Activated T-helper 2 cell treated with anti-CD3 and anti-CD28 coated beads, Interferon-gamma antibody, Interleukin-2, Interleukin-4, amounts not matched to agents 10 μg/mL and 5 μg/mL and 100 μg/mL, durations not matched to agents 14 hours and 24 hours and 36 hours (primary cell): ENCODE measurements at regions not wholly inside any gene's neighbourhood (a gene's known extent, or its start where the extent isn't known, plus 50 kb on each side); places are given as distances from the start of the nearest gene placed in this dataset.
"Not testable (repeated sequence)": the region's sequence is repeated elsewhere in the genome, so short reads cannot be mapped to it uniquely, and the experiment has no call there.

Source experiments
- DNase-seq: peaks from one replicate; pipeline ENCODE4 v3.0.0; 2021; ENCODE audit warnings: low spot score
- H3K27ac Mint-ChIP-seq: one replicate; pipeline ENCODE4 v1.8.0; 2021; ENCODE audit warnings: mixed read lengths
- H3K27me3 Mint-ChIP-seq: one replicate; pipeline ENCODE4 v1.8.0; 2021; ENCODE audit warnings: low read depth, mixed read lengths
- H3K36me3 Mint-ChIP-seq: one replicate; pipeline ENCODE4 v1.8.0; 2021; ENCODE audit warnings: low read depth, mixed read lengths
- H3K4me1 Mint-ChIP-seq: one replicate; pipeline ENCODE4 v1.8.0; 2021; ENCODE audit warnings: low read depth, mixed read lengths
- H3K4me3 Mint-ChIP-seq: one replicate; pipeline ENCODE4 v1.8.0; 2021; ENCODE audit warnings: low read depth, mild to moderate bottlenecking, moderate library complexity, mixed read lengths
- H3K9me3 Mint-ChIP-seq: one replicate; pipeline ENCODE4 v1.8.0; 2021; ENCODE audit warnings: mixed read lengths
- intact Hi-C: fragments of 100-400 bp; cut with micrococcal nuclease; formaldehyde crosslinking; loops from one replicate; pipeline ENCODE4 v1.15.1; 2023

GRCh38 chr4:132479543-132479942 is 669.6 kb upstream of the PCDH10 start:
- no peak overlapping the region for H3K27ac Mint-ChIP-seq
- H3K27me3 Mint-ChIP-seq: no peaks in the 10 kb centered on the region
- DNase-seq: no peak
- no peak overlapping the region for H3K4me3 Mint-ChIP-seq
- peaks cover 3% of the 10 kb centered on the region for H3K9me3 Mint-ChIP-seq
- no peaks in the 10 kb centered on the region for H3K36me3 Mint-ChIP-seq
- intact Hi-C loops: no loop called here
- H3K4me1 Mint-ChIP-seq: no peaks in the 10 kb centered on the region

GRCh38 chr4:132488555-132488954 is 660.5 kb upstream of the PCDH10 start:
- no peak overlapping the region for H3K27ac Mint-ChIP-seq
- H3K9me3 Mint-ChIP-seq: peaks cover 13% of the 10 kb centered on the region
- H3K27me3 Mint-ChIP-seq: no peaks in the 10 kb centered on the region
- no peaks in the 10 kb centered on the region for H3K36me3 Mint-ChIP-seq
- no peaks in the 10 kb centered on the region for H3K4me1 Mint-ChIP-seq
- intact Hi-C loops: no loop called here
- DNase-seq: no peak
- no peak overlapping the region for H3K4me3 Mint-ChIP-seq

GRCh38 chr4:132493476-132493875 is 655.6 kb upstream of the PCDH10 start:
- intact Hi-C loops: no loop called here
- Mint-ChIP-seq H3K27me3 (no peaks in the 10 kb centered on the region), H3K4me1 (no peaks in the 10 kb centered on the region), H3K36me3 (no peaks in the 10 kb centered on the region), H3K4me3 (no peak overlapping the region), H3K27ac (no peak overlapping the region), H3K9me3 (peaks cover 4% of the 10 kb centered on the region)
- no peak for DNase-seq

- DNase-seq, H3K9me3 Mint-ChIP-seq, H3K4me3 Mint-ChIP-seq, intact Hi-C loops, H3K27ac Mint-ChIP-seq, H3K27me3 Mint-ChIP-seq, H3K4me1 Mint-ChIP-seq, H3K36me3 Mint-ChIP-seq: not testable (repeated sequence)
Observed at GRCh38 chr4:132495267-132495812, 653.8 kb upstream of the PCDH10 start.

GRCh38 chr4:132498215-132498614 is 650.9 kb upstream of the PCDH10 start:
- no peaks in the 10 kb centered on the region for H3K27me3 Mint-ChIP-seq
- intact Hi-C loops: no loop called here
- no peak overlapping the region for H3K4me3 Mint-ChIP-seq
- H3K9me3 Mint-ChIP-seq: peaks cover 2% of the 10 kb centered on the region
- no peaks in the 10 kb centered on the region for H3K36me3 Mint-ChIP-seq
- DNase-seq: no peak
- no peaks in the 10 kb centered on the region for H3K4me1 Mint-ChIP-seq
- no peak overlapping the region for H3K27ac Mint-ChIP-seq

GRCh38 chr4:132502096-132502552 is 647.0 kb upstream of the PCDH10 start:
- Mint-ChIP-seq H3K4me3 (no peak overlapping the region), H3K9me3 (peaks cover 8% of the 10 kb centered on the region), H3K27me3 (no peaks in the 10 kb centered on the region), H3K27ac (no peak overlapping the region), H3K36me3 (no peaks in the 10 kb centered on the region), H3K4me1 (no peaks in the 10 kb centered on the region)
- no peak for DNase-seq
- intact Hi-C loops: no loop called here

- Mint-ChIP-seq H3K27ac (no peak overlapping the region), H3K4me1 (no peaks in the 10 kb centered on the region), H3K36me3 (no peaks in the 10 kb centered on the region), H3K4me3 (no peak overlapping the region), H3K27me3 (no peaks in the 10 kb centered on the region), H3K9me3 (peaks cover 8% of the 10 kb centered on the region)
- DNase-seq: no peak
- intact Hi-C loops: no loop called here
Observed at GRCh38 chr4:132504438-132504837, 644.7 kb upstream of the PCDH10 start.

- intact Hi-C loops: no loop called here
- Mint-ChIP-seq H3K27me3 (no peaks in the 10 kb centered on the region), H3K27ac (no peak overlapping the region), H3K4me3 (no peak overlapping the region), H3K4me1 (no peaks in the 10 kb centered on the region), H3K9me3 (peaks cover 12% of the 10 kb centered on the region), H3K36me3 (no peaks in the 10 kb centered on the region)
- no peak for DNase-seq
Observed at GRCh38 chr4:132506568-132506967, 642.5 kb upstream of the PCDH10 start.

- Mint-ChIP-seq H3K4me1 (no peaks in the 10 kb centered on the region), H3K27ac (no peak overlapping the region), H3K36me3 (no peaks in the 10 kb centered on the region), H3K27me3 (no peaks in the 10 kb centered on the region), H3K4me3 (no peak overlapping the region), H3K9me3 (peaks cover 4% of the 10 kb centered on the region)
- no peak for DNase-seq
- intact Hi-C loops: no loop called here
Observed at GRCh38 chr4:132513491-132513890, 635.6 kb upstream of the PCDH10 start.

- no peak overlapping the region for H3K4me3 Mint-ChIP-seq
Observed at GRCh38 chr4:132526652-132527051, 622.4 kb upstream of the PCDH10 start.

GRCh38 chr4:132527817-132528216 is 621.3 kb upstream of the PCDH10 start:
- H3K4me3 Mint-ChIP-seq: no peak overlapping the region
- DNase-seq: no peak
- H3K27ac Mint-ChIP-seq: no peak overlapping the region
- H3K4me1 Mint-ChIP-seq: no peaks in the 10 kb centered on the region
- H3K9me3 Mint-ChIP-seq: no peaks in the 10 kb centered on the region
- no peaks in the 10 kb centered on the region for H3K36me3 Mint-ChIP-seq
- intact Hi-C loops: no loop called here
- H3K27me3 Mint-ChIP-seq: no peaks in the 10 kb centered on the region

More at GRCh38 chr4:132526652-132527051, 622.4 kb upstream of the PCDH10 start:
- Mint-ChIP-seq H3K27ac (no peak overlapping the region), H3K4me1 (no peaks in the 10 kb centered on the region), H3K27me3 (no peaks in the 10 kb centered on the region), H3K9me3 (no peaks in the 10 kb centered on the region), H3K36me3 (no peaks in the 10 kb centered on the region)
- intact Hi-C loops: no loop called here
- DNase-seq: no peak

- Mint-ChIP-seq H3K4me3 (no peak overlapping the region), H3K27ac (no peak overlapping the region)
- intact Hi-C loops: no loop called here
Observed at GRCh38 chr4:132530861-132531260, 618.2 kb upstream of the PCDH10 start.

GRCh38 chr4:132540268-132540667 is 608.8 kb upstream of the PCDH10 start:
- Mint-ChIP-seq H3K36me3 (no peaks in the 10 kb centered on the region), H3K9me3 (peaks cover 8% of the 10 kb centered on the region), H3K27me3 (no peaks in the 10 kb centered on the region), H3K4me1 (no peaks in the 10 kb centered on the region), H3K4me3 (no peak overlapping the region), H3K27ac (no peak overlapping the region)
- intact Hi-C loops: no loop called here
- no peak for DNase-seq

More at GRCh38 chr4:132530861-132531260, 618.2 kb upstream of the PCDH10 start:
- H3K4me1 Mint-ChIP-seq: no peaks in the 10 kb centered on the region
- H3K9me3 Mint-ChIP-seq: no peaks in the 10 kb centered on the region
- no peaks in the 10 kb centered on the region for H3K36me3 Mint-ChIP-seq
- no peaks in the 10 kb centered on the region for H3K27me3 Mint-ChIP-seq
- no peak for DNase-seq

- DNase-seq: no peak
- Mint-ChIP-seq H3K27me3 (no peaks in the 10 kb centered on the region), H3K4me1 (no peaks in the 10 kb centered on the region), H3K27ac (no peak overlapping the region), H3K36me3 (no peaks in the 10 kb centered on the region), H3K4me3 (no peak overlapping the region), H3K9me3 (peaks cover 8% of the 10 kb centered on the region)
- intact Hi-C loops: no loop called here
Observed at GRCh38 chr4:132540797-132541196, 608.3 kb upstream of the PCDH10 start.
